HCT116 (cell line): ENCODE measurements at regions not wholly inside any gene's neighbourhood (a gene's known extent, or its start where the extent isn't known, plus 50 kb on each side); places are given as distances from the start of the nearest gene placed in this dataset.

Source experiments
- JUND ChIP-seq: IDR thresholded peaks from 2 replicates; pipeline ENCODE4 v1.6.1; 2012
- POLR2AphosphoS5 ChIP-seq: IDR thresholded peaks from 2 replicates; pipeline ENCODE4 v1.6.1; 2011; ENCODE audit warnings: mild to moderate bottlenecking, low read depth, low read length, moderate library complexity
- TF ChIP-seq, protein P1 (sequence below), 3 experiments: fragments of 200-600 bp in 1 of 3; sonication (generic) in 1 of 3; IDR thresholded peaks in 2 of 3; conservative IDR thresholded peaks in 1 of 3; 2 replicates each; pipeline ENCODE4 v1.5.1; 2012 to 2017; ENCODE audit warnings: low read depth in 2 of 3, low read length in 2 of 3, antibody characterized with exemption in 1 of 3, borderline replicate concordance in 1 of 3, control low read depth in 1 of 3, mild to moderate bottlenecking in 1 of 3, mixed read lengths in 1 of 3, mixed run types in 1 of 3, moderate library complexity in 1 of 3; ENCODE audit not compliant: insufficient read depth in 1 of 3

DNA sequence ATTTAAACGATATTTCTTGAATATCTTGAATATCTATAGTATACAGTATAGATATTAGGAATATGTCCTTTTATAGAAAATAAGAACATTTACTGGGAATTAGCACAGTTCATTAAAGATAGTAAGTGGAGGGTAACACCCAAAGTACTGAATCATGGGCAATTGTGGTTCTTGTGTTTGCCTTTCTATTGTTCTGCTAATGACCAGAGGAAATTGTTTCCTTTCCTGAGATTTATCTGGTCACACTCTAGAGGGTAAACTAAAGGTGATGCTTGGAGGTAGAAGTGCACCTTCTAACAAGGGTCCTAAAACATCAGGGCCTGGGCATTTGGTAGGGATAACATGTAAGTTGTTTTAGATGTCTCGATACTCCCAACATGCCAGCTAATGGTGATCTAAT is 241.3 kb upstream of the SFRP2 start:
- TF ChIP-seq, protein P1, sequence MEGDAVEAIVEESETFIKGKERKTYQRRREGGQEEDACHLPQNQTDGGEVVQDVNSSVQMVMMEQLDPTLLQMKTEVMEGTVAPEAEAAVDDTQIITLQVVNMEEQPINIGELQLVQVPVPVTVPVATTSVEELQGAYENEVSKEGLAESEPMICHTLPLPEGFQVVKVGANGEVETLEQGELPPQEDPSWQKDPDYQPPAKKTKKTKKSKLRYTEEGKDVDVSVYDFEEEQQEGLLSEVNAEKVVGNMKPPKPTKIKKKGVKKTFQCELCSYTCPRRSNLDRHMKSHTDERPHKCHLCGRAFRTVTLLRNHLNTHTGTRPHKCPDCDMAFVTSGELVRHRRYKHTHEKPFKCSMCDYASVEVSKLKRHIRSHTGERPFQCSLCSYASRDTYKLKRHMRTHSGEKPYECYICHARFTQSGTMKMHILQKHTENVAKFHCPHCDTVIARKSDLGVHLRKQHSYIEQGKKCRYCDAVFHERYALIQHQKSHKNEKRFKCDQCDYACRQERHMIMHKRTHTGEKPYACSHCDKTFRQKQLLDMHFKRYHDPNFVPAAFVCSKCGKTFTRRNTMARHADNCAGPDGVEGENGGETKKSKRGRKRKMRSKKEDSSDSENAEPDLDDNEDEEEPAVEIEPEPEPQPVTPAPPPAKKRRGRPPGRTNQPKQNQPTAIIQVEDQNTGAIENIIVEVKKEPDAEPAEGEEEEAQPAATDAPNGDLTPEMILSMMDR (IDR thresholded peaks at IDR 0.05 in 2 of 3, conservative IDR thresholded peaks at IDR 0.05 in 1 of 3; ENCODE audit: borderline replicate concordance in 1 of 3, insufficient read depth in 1 of 3, low read depth in 2 of 3, low read length in 2 of 3): no peak
- TF ChIP-seq POLR2AphosphoS5 (no peak), JUND (no peak)
